ENCODE measurements at regions not wholly inside any gene's neighbourhood (a gene's known extent, or its start where the extent isn't known, plus 50 kb on each side); places are given as distances from the start of the nearest gene placed in this dataset.

DNA sequence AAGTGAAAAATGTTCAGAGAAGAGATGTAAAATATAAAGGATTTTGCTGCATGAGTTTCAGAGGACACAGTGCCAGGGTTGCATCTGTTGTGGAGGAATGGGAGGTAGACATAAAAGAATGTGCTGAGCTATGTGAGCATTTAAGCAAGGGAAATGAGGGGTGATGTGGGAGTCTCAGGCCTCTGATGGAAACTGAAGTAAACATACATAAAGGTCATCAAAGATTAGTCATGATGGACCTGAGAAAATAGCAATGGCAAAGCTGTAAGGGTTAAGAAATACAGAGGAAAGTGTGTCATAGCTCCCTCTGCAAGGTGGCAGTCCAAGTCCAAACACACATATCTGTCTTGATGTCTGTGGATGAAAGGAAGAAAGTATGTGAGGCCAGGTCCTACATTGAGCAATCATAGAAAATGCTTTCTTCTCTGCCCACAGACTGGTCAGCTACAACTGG, 306.6 kb upstream of the ECI2 start:
- TF ChIP-seq POLR2A (IDR thresholded peaks at IDR 0.05; ENCODE audit: low read depth, low read length), result no peak
- TF ChIP-seq POLR2AphosphoS5 (IDR thresholded peaks at IDR 0.05; ENCODE audit: low read depth, low read length), result no peak

Measured in GM12891 (cell line).